ENCODE measurements at regions not wholly inside any gene's neighbourhood (a gene's known extent, or its start where the extent isn't known, plus 50 kb on each side); places are given as distances from the start of the nearest gene placed in this dataset.

DNA sequence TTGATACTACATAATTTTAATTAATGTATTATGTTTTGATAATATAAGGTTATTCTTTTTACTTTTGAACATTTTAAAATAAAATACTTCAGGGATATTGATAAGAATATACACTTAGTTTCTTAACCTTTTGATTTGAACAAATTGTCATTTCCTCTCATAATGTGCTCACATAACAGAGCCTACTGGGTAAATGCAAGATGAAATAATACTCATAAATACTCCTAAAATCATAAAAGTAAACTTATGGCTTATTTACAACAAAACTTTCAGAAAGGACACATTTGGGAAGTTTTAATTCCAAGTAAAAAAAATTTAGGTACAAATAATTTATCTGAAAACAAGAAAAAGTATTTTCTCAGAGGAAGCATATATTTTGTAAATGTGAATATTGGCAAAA, 101.6 kb upstream of the ABCB5 start:
- no peak for ATAC-seq
- TF ChIP-seq ZNF565 (CRISPR knock-in tag; conservative IDR thresholded peaks at IDR 0.05; ENCODE audit: low read depth) (no peak), PPARA (CRISPR knock-in tag; IDR thresholded peaks at IDR 0.05; ENCODE audit: borderline replicate concordance) (no peak), POU6F1 (CRISPR knock-in tag; IDR thresholded peaks at IDR 0.05; ENCODE audit: borderline replicate concordance, low read depth) (no peak), ZNF70 (CRISPR knock-in tag; IDR thresholded peaks at IDR 0.05) (no peak), ZFP3 (CRISPR knock-in tag; IDR thresholded peaks at IDR 0.05) (no peak), ARNTL (CRISPR knock-in tag; IDR thresholded peaks at IDR 0.05; ENCODE audit: borderline replicate concordance, low read depth) (no peak), CSDC2 (CRISPR knock-in tag; IDR thresholded peaks at IDR 0.05) (no peak), RARB (CRISPR knock-in tag; IDR thresholded peaks at IDR 0.05) (no peak)

DNA sequence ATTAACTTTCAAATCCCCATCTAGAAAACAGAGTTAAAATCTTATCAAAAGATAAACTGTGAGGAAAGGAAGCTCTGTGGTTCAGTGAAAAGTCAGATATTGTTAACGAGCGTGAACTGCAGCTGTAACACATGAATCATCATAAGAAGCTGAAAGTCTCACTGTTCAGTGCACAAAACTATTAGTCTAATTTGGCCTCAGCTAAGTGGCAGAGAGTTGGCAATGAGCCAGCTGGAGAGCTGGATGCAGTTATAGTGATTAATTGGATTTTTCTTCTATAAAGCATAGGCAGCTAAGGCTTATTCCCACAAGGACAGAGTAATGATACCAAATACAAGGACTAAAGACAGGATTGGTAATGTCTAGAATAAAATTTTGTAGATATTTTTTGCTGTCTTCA, 101.1 kb upstream of the ABCB5 start:
- ATAC-seq = peak; percentile 61; the same call in 2 of the 3 replicates

More for the DNA sequence above, 101.1 kb upstream of the ABCB5 start:
- peak; percentile 94 for TF ChIP-seq SNAI2 (CRISPR knock-in tag; IDR thresholded peaks at IDR 0.05)
- peak; percentile 98 for TF ChIP-seq ISL1 (CRISPR knock-in tag; IDR thresholded peaks at IDR 0.05)
- TF ChIP-seq ESRRG (CRISPR knock-in tag; IDR thresholded peaks at IDR 0.05) = peak; percentile 80
- TF ChIP-seq ZFP3 (CRISPR knock-in tag; IDR thresholded peaks at IDR 0.05) = peak; percentile 58; the same call in 1 of the 2 replicates
- TF ChIP-seq ZNF70 (CRISPR knock-in tag; IDR thresholded peaks at IDR 0.05) = peak; percentile 69; the same call in 1 of the 2 replicates
- peak; percentile 75; the same call in 1 of the 2 replicates for TF ChIP-seq CSDC2 (CRISPR knock-in tag; IDR thresholded peaks at IDR 0.05)
- TF ChIP-seq, protein P1, sequence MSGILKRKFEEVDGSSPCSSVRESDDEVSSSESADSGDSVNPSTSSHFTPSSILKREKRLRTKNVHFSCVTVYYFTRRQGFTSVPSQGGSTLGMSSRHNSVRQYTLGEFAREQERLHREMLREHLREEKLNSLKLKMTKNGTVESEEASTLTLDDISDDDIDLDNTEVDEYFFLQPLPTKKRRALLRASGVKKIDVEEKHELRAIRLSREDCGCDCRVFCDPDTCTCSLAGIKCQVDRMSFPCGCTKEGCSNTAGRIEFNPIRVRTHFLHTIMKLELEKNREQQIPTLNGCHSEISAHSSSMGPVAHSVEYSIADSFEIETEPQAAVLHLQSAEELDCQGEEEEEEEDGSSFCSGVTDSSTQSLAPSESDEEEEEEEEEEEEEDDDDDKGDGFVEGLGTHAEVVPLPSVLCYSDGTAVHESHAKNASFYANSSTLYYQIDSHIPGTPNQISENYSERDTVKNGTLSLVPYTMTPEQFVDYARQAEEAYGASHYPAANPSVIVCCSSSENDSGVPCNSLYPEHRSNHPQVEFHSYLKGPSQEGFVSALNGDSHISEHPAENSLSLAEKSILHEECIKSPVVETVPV (CRISPR knock-in tag; IDR thresholded peaks at IDR 0.05) = peak; percentile 87; the same call in 1 of the 2 replicates
- TF ChIP-seq ARNTL (CRISPR knock-in tag; IDR thresholded peaks at IDR 0.05; ENCODE audit: borderline replicate concordance, low read depth) = no peak
- no peak; the same call in 1 of the 2 replicates for TF ChIP-seq POU6F1 (CRISPR knock-in tag; IDR thresholded peaks at IDR 0.05; ENCODE audit: borderline replicate concordance, low read depth)
- TF ChIP-seq, protein P2, sequence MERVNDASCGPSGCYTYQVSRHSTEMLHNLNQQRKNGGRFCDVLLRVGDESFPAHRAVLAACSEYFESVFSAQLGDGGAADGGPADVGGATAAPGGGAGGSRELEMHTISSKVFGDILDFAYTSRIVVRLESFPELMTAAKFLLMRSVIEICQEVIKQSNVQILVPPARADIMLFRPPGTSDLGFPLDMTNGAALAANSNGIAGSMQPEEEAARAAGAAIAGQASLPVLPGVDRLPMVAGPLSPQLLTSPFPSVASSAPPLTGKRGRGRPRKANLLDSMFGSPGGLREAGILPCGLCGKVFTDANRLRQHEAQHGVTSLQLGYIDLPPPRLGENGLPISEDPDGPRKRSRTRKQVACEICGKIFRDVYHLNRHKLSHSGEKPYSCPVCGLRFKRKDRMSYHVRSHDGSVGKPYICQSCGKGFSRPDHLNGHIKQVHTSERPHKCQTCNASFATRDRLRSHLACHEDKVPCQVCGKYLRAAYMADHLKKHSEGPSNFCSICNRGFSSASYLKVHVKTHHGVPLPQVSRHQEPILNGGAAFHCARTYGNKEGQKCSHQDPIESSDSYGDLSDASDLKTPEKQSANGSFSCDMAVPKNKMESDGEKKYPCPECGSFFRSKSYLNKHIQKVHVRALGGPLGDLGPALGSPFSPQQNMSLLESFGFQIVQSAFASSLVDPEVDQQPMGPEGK (CRISPR knock-in tag; IDR thresholded peaks at IDR 0.05; ENCODE audit: borderline replicate concordance) = peak; percentile 75; the same call in 1 of the 2 replicates
- peak; percentile 75; the same call in 1 of the 2 replicates for TF ChIP-seq ZC3H10 (CRISPR knock-in tag; IDR thresholded peaks at IDR 0.05)
- TF ChIP-seq, protein P3, sequence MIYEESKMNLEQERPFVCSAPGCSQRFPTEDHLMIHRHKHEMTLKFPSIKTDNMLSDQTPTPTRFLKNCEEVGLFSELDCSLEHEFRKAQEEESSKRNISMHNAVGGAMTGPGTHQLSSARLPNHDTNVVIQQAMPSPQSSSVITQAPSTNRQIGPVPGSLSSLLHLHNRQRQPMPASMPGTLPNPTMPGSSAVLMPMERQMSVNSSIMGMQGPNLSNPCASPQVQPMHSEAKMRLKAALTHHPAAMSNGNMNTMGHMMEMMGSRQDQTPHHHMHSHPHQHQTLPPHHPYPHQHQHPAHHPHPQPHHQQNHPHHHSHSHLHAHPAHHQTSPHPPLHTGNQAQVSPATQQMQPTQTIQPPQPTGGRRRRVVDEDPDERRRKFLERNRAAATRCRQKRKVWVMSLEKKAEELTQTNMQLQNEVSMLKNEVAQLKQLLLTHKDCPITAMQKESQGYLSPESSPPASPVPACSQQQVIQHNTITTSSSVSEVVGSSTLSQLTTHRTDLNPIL (CRISPR knock-in tag; IDR thresholded peaks at IDR 0.05; ENCODE audit: low read depth) = peak; percentile 88
- peak; percentile 16; the same call in 1 of the 2 replicates for TF ChIP-seq BACH2 (CRISPR knock-in tag; IDR thresholded peaks at IDR 0.05; ENCODE audit: borderline replicate concordance)
- TF ChIP-seq TSHZ2 (CRISPR knock-in tag; IDR thresholded peaks at IDR 0.05) = peak; percentile 99
- no peak for TF ChIP-seq RARB (CRISPR knock-in tag; IDR thresholded peaks at IDR 0.05)
- 0 out of 2 replicates have a peak, but pooled peaks have one; percentile 34 for TF ChIP-seq ZNF565 (CRISPR knock-in tag; conservative IDR thresholded peaks at IDR 0.05; ENCODE audit: low read depth)
- peak; percentile 89 for TF ChIP-seq PPARA (CRISPR knock-in tag; IDR thresholded peaks at IDR 0.05; ENCODE audit: borderline replicate concordance)
- TF ChIP-seq OSR1 (CRISPR knock-in tag; IDR thresholded peaks at IDR 0.05) = no peak
- TF ChIP-seq TCF4 (CRISPR knock-in tag; IDR thresholded peaks at IDR 0.05; ENCODE audit: borderline replicate concordance) = peak; percentile 95
- peak; percentile 75 for TF ChIP-seq ZNF8 (CRISPR knock-in tag; IDR thresholded peaks at IDR 0.05)
- no peak for TF ChIP-seq TOX (CRISPR knock-in tag; IDR thresholded peaks at IDR 0.05; ENCODE audit: borderline replicate concordance)
- peak; percentile 90; the same call in 1 of the 2 replicates for TF ChIP-seq GLIS3 (CRISPR knock-in tag; IDR thresholded peaks at IDR 0.05)
- TF ChIP-seq ZFP30 (CRISPR knock-in tag; IDR thresholded peaks at IDR 0.05) = 0 out of 2 replicates have a peak, but pooled peaks have one; percentile 44

Measured in SK-N-SH treated with all-trans-retinoic acid at 6 μM for 48 hours (cell line).